Transverse colon (tissue), 4 donors: ENCODE measurements at regions not wholly inside any gene's neighbourhood (a gene's known extent, or its start where the extent isn't known, plus 50 kb on each side); places are given as distances from the start of the nearest gene placed in this dataset.

ENCODE experiments used
- CTCF ChIP-seq, 5 experiments: fragments of 200-600 bp in 3 of 5; fragments of 450-650 bp in 2 of 5; sonication (generic) in 3 of 5; IDR thresholded peaks; 1 replicate in 2 of 5; 2 replicates in 3 of 5; pipeline ENCODE4 v1.5.1; 2016 to 2017; ENCODE audit warnings: antibody characterized with exemption in 5 of 5, inconsistent platforms in 3 of 5, mild to moderate bottlenecking in 2 of 5, moderate library complexity in 1 of 5
- EP300 ChIP-seq: sonication (generic); formaldehyde crosslinking; IDR thresholded peaks from one replicate; pipeline ENCODE4 v1.6.1; 2017; ENCODE audit warnings: antibody characterized with exemption, low read depth
- POLR2AphosphoS5 ChIP-seq, 3 donors: sonication (generic); formaldehyde crosslinking; IDR thresholded peaks; one replicate each; pipeline ENCODE4 v1.6.1; 2016; ENCODE audit warnings: antibody characterized with exemption in 3 of 3

GRCh38 chr13:92947770-92948434 is 278.7 kb upstream of the GPC6 start:
- no peak for TF ChIP-seq POLR2AphosphoS5 (IDR thresholded peaks at IDR 0.05)
- no peak for TF ChIP-seq CTCF (IDR thresholded peaks at IDR 0.05)
- TF ChIP-seq EP300: no peak
